GM21423 (cell line): ENCODE measurements at regions not wholly inside any gene's neighbourhood (a gene's known extent, or its start where the extent isn't known, plus 50 kb on each side); places are given as distances from the start of the nearest gene placed in this dataset.
"Not testable (repeated sequence)": the region's sequence is repeated elsewhere in the genome, so short reads cannot be mapped to it uniquely, and the experiment has no call there.

ENCODE experiments used
- ATAC-seq: cut with Tn5 transposase; IDR thresholded peaks from one replicate; pipeline ENCODE4 v1.9.1; 2021; ENCODE audit warnings: mild to moderate bottlenecking, moderate library complexity; ENCODE audit not compliant: unreplicated experiment

DNA sequence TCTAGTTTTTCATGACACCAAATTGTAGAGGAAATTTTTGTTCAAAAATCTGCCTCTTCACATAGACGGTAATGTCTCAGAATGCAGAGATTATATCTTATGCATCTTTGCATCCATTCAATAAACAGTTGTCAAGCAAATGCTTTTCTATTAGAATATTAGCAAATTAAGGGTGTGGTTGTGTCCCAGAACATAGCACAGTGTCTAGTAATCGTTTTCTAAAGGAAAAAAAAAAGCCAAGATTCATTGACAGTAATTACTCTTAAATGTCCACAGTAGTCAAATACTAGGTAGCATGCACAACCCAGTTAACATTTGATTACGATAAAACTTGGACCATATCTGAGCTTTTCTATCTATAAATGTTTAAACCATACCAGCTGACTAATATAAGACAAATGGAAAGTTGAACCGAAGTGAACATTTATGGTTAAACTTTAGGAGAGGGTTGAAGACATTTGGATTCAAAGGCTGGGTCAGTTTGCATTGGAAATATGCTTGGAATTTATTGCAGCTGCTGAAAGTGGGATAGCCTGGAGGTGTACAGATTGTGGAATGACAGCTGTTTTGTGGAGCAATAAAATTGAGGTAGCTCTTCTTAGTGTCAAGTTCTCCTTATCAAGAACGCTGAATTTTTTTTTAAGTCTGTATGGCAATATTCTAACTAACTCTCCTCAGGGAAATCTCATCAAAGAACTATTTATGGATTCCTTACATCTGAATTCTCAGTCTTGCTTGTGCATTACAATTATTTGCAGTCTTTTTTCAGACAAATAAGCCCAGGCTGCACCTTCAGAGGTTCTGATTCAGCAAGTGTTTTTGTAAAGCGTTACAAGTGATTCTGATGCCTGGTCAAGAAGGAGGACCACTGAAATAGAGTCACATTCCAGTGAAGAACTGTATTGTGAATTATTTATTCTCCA lies 66.7 kb upstream of the ATP2B1 start:
- ATAC-seq, result no peak

DNA sequence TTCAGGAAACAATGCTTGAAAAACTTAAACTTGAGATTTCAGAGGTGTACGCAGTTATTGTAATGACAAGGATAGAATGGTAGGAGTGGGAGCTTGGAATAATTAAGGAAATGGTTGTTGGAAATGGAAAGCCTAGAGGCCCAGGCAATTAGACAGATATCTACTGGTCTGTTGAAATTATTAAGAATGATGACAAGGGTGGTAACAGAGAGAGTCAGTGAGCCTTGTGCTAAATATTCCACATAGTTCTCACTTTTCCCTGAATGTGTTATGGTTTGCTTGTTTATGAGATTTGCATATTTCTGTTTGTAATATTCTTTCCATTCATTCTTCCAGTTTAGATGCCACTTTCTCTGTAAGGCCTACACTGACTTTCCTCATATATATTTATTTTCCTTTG lies 66.0 kb upstream of the ATP2B1 start:
- no peak for ATAC-seq

DNA sequence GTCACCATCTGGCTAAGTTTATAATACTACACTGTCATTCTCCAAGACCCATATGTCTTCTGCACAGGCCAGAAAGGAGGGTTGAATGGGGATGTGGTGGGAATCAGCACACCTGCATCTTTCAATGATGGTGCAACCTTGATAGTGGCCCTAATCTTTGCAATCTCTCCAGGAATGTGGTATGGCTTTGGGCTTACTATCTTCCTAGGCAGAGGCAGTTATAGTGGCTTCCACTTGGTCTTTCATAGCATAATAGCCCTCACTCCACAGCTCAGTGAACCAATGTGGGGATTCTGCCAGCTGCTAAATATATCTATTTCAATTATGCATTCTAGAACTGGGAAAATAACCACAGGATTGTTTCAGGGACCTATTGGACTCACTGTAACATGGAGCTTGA lies 61.8 kb upstream of the ATP2B1 start:
- ATAC-seq, result no peak

DNA sequence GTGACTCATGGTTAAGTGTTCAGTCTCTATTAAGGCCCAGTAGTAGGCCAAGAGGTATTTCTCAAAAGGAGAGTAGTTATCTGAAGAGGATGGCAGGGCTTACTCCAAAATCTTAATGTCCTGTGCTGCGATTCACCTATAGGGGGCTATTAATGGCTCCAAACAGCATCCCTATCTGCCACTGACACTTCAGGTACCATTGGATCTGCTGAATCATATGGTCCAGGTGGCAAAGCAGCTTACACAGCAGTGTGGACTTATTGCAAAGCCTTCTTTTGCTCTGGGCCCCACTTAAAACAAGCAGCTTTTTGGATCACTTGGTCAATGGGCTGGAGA lies 60.8 kb upstream of the ATP2B1 start:
- ATAC-seq, result no peak

DNA sequence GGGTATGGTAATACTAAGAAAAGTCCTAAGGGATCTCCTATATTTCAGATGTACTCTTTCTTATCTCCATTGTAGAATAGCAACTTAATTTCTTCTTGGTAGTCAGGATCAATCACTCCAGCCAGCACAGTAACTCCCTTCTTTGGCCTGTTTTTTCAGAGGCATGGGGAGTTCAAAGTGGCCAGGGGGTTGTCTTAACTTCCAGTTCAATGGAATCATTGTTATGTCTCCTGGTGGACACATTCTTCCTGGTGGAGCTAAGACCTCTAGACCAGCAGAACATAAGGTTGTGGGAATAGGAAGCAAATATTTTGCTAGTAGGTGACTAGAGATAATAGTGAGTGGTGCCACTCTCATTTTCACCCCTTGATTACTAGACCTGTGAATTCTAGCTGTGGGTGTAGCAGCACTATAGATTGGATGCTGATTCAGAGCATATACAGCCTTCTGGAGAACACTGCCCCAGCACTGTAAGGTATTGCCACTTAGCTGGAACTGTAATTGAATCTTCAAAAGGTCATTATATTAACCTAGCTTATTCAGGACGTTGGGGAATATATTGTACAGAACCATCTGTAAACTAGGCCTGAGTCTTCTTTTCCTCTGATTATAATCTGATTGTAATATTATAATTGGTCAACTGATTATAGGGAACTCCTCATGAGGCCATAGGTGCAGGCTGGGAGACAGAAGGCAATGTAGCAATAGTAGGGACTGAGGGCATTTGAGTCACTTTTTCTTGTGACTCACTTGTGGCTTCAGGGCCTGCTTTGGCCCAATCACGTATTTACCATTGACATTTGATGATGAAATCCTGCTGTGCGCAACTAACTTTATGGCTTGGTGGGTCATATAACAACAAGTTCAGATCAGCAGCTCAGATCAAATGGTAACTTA lies 60.2 kb upstream of the ATP2B1 start:
- ATAC-seq, result no peak

DNA sequence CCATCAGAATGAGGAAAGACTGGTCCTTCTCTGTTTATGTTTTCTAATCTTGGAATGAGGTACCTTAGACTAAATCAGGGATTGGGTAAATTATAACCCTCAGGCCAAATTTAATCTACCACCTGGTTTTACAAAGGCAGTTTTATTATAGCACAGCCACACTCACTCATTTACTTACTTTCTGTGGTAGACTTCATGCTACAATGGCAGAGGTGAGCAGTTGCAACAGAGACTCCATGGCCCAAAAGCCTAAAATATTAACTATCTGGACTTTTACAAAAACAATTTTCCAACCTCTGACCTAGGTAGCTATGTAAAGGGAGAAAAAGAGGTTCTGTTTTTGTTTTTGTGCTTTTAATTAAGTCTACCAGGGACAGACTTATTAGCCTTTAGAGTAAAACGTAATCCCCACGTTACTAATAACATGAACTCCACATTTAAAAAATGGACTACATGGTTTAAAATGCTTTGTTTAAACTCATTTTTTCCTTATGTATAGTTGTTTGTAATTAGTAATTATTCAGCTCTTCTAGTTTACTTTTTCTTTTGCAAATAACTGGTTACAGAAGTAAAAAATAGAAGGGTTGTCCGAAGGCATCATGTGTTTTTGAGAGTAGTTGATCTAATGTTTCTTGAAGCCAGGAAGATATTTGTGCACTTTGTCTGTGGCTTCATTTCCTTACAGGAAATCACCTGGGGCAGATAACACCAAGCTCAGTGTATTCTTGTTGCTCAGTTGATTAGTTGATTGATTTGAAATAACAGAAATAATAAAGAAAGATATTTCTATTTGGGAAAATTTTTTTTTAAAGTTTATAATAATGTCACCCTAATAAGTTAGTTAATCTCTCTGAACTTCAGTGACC lies 57.6 kb upstream of the ATP2B1 start:
- ATAC-seq, result peak; percentile 74

DNA sequence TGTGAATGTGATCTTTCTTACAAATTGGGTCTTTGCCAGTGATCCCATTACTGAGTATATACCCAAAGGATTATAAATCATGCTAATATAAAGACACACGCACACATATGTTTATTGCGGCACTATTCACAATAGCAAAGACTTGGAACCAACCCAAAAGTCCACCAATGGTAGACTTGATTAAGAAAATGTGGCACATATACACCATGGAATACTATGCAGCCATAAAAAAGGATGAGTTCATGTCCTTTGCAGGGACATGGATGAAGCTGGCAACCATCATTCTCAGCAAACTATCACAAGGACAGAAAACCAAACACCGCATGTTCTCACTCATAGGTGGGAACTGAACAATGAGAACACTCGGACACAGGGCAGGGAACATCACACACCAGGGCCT lies 55.5 kb upstream of the ATP2B1 start:
- not testable (repeated sequence) for ATAC-seq

DNA sequence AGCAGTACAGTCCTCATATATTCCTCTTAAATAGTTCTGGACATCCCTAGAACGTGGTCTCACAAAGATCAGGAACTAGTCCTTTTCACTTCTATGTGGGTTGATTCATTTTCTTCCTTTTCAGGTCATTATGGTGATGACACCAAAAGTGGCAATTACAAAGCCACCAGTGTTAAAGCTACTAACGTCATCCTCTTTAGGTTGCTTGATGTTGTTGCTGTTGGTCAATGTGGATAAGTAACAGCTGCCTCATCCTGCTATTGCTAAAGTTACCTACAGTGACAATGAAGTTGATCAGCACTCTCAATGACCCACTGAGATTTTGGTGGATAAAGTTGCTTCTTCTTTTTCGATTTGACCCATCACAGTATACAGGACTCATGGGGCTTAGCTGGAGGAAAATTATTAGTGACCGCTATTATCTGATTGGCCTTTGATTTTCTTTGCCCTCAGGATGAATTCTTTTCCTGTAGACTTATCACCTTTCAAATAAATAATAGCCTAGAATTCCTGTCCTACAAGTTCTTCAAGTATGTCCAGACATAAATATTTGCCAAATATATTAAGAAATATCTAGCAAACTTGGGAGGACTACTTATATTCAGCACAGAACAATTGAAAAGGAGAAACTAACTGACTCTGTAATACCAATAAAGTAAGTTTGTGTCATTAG lies 54.0 kb upstream of the ATP2B1 start:
- ATAC-seq, result no peak

DNA sequence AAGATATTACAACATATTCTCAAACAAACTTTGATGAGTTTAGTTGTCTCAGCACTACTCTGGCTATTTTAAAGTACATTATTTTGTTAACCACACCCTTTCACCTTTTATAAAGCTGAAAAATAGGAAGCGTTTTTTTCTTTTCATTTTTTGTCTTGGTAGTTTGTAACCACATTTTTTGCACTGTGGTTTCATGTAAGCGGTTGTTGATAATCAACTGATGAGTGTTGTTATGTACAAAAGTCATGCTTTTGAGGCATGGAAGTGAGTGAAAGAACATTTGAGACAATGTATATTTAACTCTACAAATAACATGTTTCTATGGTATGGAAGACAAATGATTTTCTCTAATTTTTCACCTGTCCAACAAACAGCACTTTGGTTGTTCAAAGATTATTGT lies 52.1 kb upstream of the ATP2B1 start:
- ATAC-seq, result no peak
